CD14-positive monocyte (primary cell): ENCODE measurements at regions not wholly inside any gene's neighbourhood (a gene's known extent, or its start where the extent isn't known, plus 50 kb on each side); places are given as distances from the start of the nearest gene placed in this dataset.

Experiments
- DNase-seq, 3 donors: peaks; one replicate each; pipeline ENCODE4 v3.0.0-alpha.2; 2011 to 2022
- H2AFZ ChIP-seq: 2 replicates; pipeline ENCODE4 v1.6.0; 2012; ENCODE audit warnings: mild to moderate bottlenecking, low read depth, low read length, inconsistent platforms; ENCODE audit not compliant: insufficient read depth, poor library complexity, severe bottlenecking
- H3K27ac ChIP-seq, 2 donors: 1 replicate in 1 of 2; 2 replicates in 1 of 2; pipeline ENCODE4 v1.5.1; 2012 to 2013; ENCODE audit warnings: low read length in 2 of 2, control low read depth in 1 of 2, inconsistent platforms in 1 of 2, low read depth in 1 of 2, mild to moderate bottlenecking in 1 of 2
- H3K27me3 ChIP-seq, 2 donors: one replicate each; pipeline versions ENCODE4 v1.6.0 to v1.6.1; 2011 to 2013; ENCODE audit warnings: low read length in 2 of 2; ENCODE audit not compliant: control insufficient read depth in 2 of 2, insufficient read depth in 2 of 2
- H3K36me3 ChIP-seq, 2 donors: replicated peaks in 1 of 2; 1 replicate in 1 of 2; 2 replicates in 1 of 2; pipeline versions ENCODE4 v1.5.1 to v1.6.1; 2012 to 2013; ENCODE audit warnings: low read length in 2 of 2, control low read depth in 1 of 2, inconsistent platforms in 1 of 2, mild to moderate bottlenecking in 1 of 2; ENCODE audit not compliant: insufficient read depth in 2 of 2, control insufficient read depth in 1 of 2
- H3K4me1 ChIP-seq, 2 donors: 1 replicate in 1 of 2; 2 replicates in 1 of 2; pipeline versions ENCODE4 v1.5.1 to v1.6.1; 2012 to 2013; ENCODE audit warnings: low read length in 2 of 2, control low read depth in 1 of 2, inconsistent platforms in 1 of 2, mild to moderate bottlenecking in 1 of 2, moderate library complexity in 1 of 2; ENCODE audit not compliant: insufficient read depth in 2 of 2, control insufficient read depth in 1 of 2
- H3K4me2 ChIP-seq: replicated peaks from 2 replicates; pipeline ENCODE3; 2012; ENCODE audit warnings: low read length, moderate library complexity, mild to moderate bottlenecking; ENCODE audit not compliant: poor library complexity, severe bottlenecking; ENCODE audit errors: extremely low read depth
- H3K4me3 ChIP-seq, 3 experiments: fragments of 200-600 bp in 1 of 3; sonication (generic) in 1 of 3; replicated peaks in 1 of 3; 1 replicate in 2 of 3; 2 replicates in 1 of 3; pipeline ENCODE4 v1.5.1; 2011 to 2013; ENCODE audit warnings: low read length in 3 of 3, mild to moderate bottlenecking in 3 of 3, control low read depth in 2 of 3, low read depth in 2 of 3, inconsistent platforms in 1 of 3, moderate library complexity in 1 of 3
- H3K79me2 ChIP-seq: 2 replicates; pipeline ENCODE4 v1.6.0; 2012; ENCODE audit warnings: mild to moderate bottlenecking, control low read depth, inconsistent platforms, low read length, moderate library complexity; ENCODE audit not compliant: insufficient read depth
- H3K9ac ChIP-seq: 2 replicates; pipeline ENCODE4 v1.6.0; 2017; ENCODE audit warnings: low read length, mild to moderate bottlenecking; ENCODE audit not compliant: insufficient read depth, poor library complexity, severe bottlenecking
- H3K9me3 ChIP-seq, 2 donors: replicated peaks in 1 of 2; 1 replicate in 1 of 2; 2 replicates in 1 of 2; pipeline versions ENCODE4 v1.5.1 to v1.6.1; 2012 to 2013; ENCODE audit warnings: low read length in 2 of 2, control low read depth in 1 of 2; ENCODE audit not compliant: control insufficient read depth in 1 of 2, insufficient read depth in 1 of 2
- H4K20me1 ChIP-seq: 2 replicates; pipeline ENCODE4 v1.6.0; 2012; ENCODE audit warnings: mild to moderate bottlenecking, low read length, control low read depth, moderate library complexity; ENCODE audit not compliant: insufficient read depth
- H3K27ac Mint-ChIP-seq, 7 donors: one replicate each; pipeline ENCODE4 v1.8.0; 2020; ENCODE audit warnings: mild to moderate bottlenecking in 7 of 7, mixed read lengths in 7 of 7, moderate library complexity in 6 of 7, inconsistent platforms in 2 of 7
- H3K27me3 Mint-ChIP-seq, 3 donors: one replicate each; pipeline ENCODE4 v1.8.0; 2021 to 2022; ENCODE audit warnings: low read depth in 3 of 3, mild to moderate bottlenecking in 3 of 3, mixed read lengths in 3 of 3, moderate library complexity in 3 of 3, inconsistent platforms in 1 of 3
- H3K36me3 Mint-ChIP-seq, 2 donors: one replicate each; pipeline ENCODE4 v1.8.0; 2020; ENCODE audit warnings: mixed read lengths in 2 of 2, inconsistent platforms in 1 of 2, mild to moderate bottlenecking in 1 of 2
- H3K4me1 Mint-ChIP-seq: one replicate; pipeline ENCODE4 v1.8.0; 2020; ENCODE audit warnings: mild to moderate bottlenecking, mixed read lengths
- H3K4me3 Mint-ChIP-seq, 2 donors: one replicate each; pipeline ENCODE4 v1.8.0; 2020; ENCODE audit warnings: mild to moderate bottlenecking in 2 of 2, mixed read lengths in 2 of 2, moderate library complexity in 1 of 2
- H3K9me3 Mint-ChIP-seq, 7 donors: one replicate each; pipeline ENCODE4 v1.8.0; 2020 to 2022; ENCODE audit warnings: mixed read lengths in 7 of 7, mild to moderate bottlenecking in 6 of 7, moderate library complexity in 6 of 7, inconsistent platforms in 2 of 7
- WGBS: methylation state at CpG from one replicate; pipeline ENCODE4 v1.1.5; 2013; ENCODE audit warnings: missing lambda C conversion rate; ENCODE audit not compliant: insufficient coverage; 5-methylcytosine and 5-hydroxymethylcytosine counted together
- intact Hi-C, 2 donors: fragments of 100-400 bp; cut with micrococcal nuclease; formaldehyde crosslinking; loops; one replicate each; pipeline versions ENCODE4 v1.15.0 to v1.15.1; 2023
- TF ChIP-seq, protein P1 (sequence below): fragments of 200-600 bp; IDR thresholded peaks from one replicate; pipeline ENCODE4 v1.8.0; 2022; ENCODE audit warnings: antibody characterized with exemption, mild to moderate bottlenecking

- H3K9ac ChIP-seq: no peak overlapping the region
- TF ChIP-seq, protein P1, sequence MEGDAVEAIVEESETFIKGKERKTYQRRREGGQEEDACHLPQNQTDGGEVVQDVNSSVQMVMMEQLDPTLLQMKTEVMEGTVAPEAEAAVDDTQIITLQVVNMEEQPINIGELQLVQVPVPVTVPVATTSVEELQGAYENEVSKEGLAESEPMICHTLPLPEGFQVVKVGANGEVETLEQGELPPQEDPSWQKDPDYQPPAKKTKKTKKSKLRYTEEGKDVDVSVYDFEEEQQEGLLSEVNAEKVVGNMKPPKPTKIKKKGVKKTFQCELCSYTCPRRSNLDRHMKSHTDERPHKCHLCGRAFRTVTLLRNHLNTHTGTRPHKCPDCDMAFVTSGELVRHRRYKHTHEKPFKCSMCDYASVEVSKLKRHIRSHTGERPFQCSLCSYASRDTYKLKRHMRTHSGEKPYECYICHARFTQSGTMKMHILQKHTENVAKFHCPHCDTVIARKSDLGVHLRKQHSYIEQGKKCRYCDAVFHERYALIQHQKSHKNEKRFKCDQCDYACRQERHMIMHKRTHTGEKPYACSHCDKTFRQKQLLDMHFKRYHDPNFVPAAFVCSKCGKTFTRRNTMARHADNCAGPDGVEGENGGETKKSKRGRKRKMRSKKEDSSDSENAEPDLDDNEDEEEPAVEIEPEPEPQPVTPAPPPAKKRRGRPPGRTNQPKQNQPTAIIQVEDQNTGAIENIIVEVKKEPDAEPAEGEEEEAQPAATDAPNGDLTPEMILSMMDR: no peak
- H3K4me3 ChIP-seq: no peak overlapping the region
- DNase-seq: no peak
- no peaks in the 10 kb centered on the region for H4K20me1 ChIP-seq
- no peaks in the 10 kb centered on the region for H3K79me2 ChIP-seq
- H2AFZ ChIP-seq: no peak overlapping the region
- intact Hi-C loops: no loop called here
- peaks cover 22% of the 10 kb centered on the region for H3K4me1 Mint-ChIP-seq
- H3K36me3 Mint-ChIP-seq: no peaks in the 10 kb centered on the region
- no peaks in the 10 kb centered on the region for H3K27me3 Mint-ChIP-seq
- WGBS: 80% methylated on average over 1 of the region's 1 CpG
- H3K4me2 ChIP-seq: no peak overlapping the region
- H3K36me3 ChIP-seq: no peaks in the 10 kb centered on the region
- no peak overlapping the region for H3K27ac ChIP-seq
- peaks cover 16 to 18% of the 10 kb centered on the region in 2 donors for H3K4me1 ChIP-seq
- peaks cover 0 to 1% (median 0%) of the 10 kb centered on the region in 7 donors for H3K9me3 Mint-ChIP-seq
- no peak overlapping the region for H3K4me3 Mint-ChIP-seq
- no peaks in the 10 kb centered on the region for H3K9me3 ChIP-seq
- no peaks in the 10 kb centered on the region for H3K27me3 ChIP-seq
- no peak overlapping the region for H3K27ac Mint-ChIP-seq
Observed at GRCh38 chrX:20435913-20436312, 169.2 kb upstream of the RPS6KA3 start.

GRCh38 chrX:20434986-20435385 lies 168.3 kb upstream of the RPS6KA3 start:
- no peak for DNase-seq
- peaks cover 16 to 18% of the 10 kb centered on the region in 2 donors for H3K4me1 ChIP-seq

More at GRCh38 chrX:20434986-20435385, 168.3 kb upstream of the RPS6KA3 start:
- no peak overlapping the region for H3K27ac Mint-ChIP-seq
- no peaks in the 10 kb centered on the region for H3K27me3 Mint-ChIP-seq
- Histone ChIP-seq H3K79me2 (no peaks in the 10 kb centered on the region), H2AFZ (no peak overlapping the region), H3K36me3 (no peaks in the 10 kb centered on the region), H4K20me1 (no peaks in the 10 kb centered on the region), H3K4me2 (no peak overlapping the region), H3K4me3 (no peak overlapping the region), H3K27me3 (no peaks in the 10 kb centered on the region), H3K9ac (no peak overlapping the region), H3K9me3 (no peaks in the 10 kb centered on the region), H3K27ac (no peak overlapping the region)
- TF ChIP-seq, protein P1: no peak
- peaks cover 22% of the 10 kb centered on the region for H3K4me1 Mint-ChIP-seq
- H3K9me3 Mint-ChIP-seq: peaks cover 0 to 1% (median 0%) of the 10 kb centered on the region in 7 donors
- H3K4me3 Mint-ChIP-seq: no peak overlapping the region
- H3K36me3 Mint-ChIP-seq: no peaks in the 10 kb centered on the region
- no CpG with 5 or more reads among the region's 3 CpGs for WGBS
- intact Hi-C loops: no loop called here
